Lung (tissue), 11 donors: ENCODE measurements at regions not wholly inside any gene's neighbourhood (a gene's known extent, or its start where the extent isn't known, plus 50 kb on each side); places are given as distances from the start of the nearest gene placed in this dataset.
A peak's percentile ranks its signal among the peaks of the same experiment; 100 is the strongest.

Experiments
- ATAC-seq: fragments of 200-7000 bp; cut with Tn5 transposase; one replicate; pipeline ENCODE4 v1.9.1; 2020; ENCODE audit warnings: moderate number of reproducible peaks; ENCODE audit not compliant: insufficient read depth, low FRiP score
- DNase-seq, 3 donors: peaks; one replicate each; pipeline ENCODE4 v3.0.0-alpha.2; 2013 to 2017
- H3K27ac ChIP-seq, 2 donors: one replicate each; pipeline ENCODE4 v1.5.1; 2013; ENCODE audit warnings: mild to moderate bottlenecking in 2 of 2, moderate library complexity in 2 of 2, control low read depth in 1 of 2, inconsistent platforms in 1 of 2, low read depth in 1 of 2, low read length in 1 of 2
- H3K27me3 ChIP-seq, 3 donors: one replicate each; pipeline ENCODE4 v1.5.1; 2013; ENCODE audit warnings: low read length in 2 of 3; ENCODE audit not compliant: control insufficient read depth in 3 of 3, insufficient read depth in 3 of 3
- H3K36me3 ChIP-seq, 4 donors: one replicate each; pipeline ENCODE4 v1.5.1; 2013; ENCODE audit warnings: low read length in 4 of 4, mild to moderate bottlenecking in 1 of 4, moderate library complexity in 1 of 4; ENCODE audit not compliant: control insufficient read depth in 4 of 4, insufficient read depth in 4 of 4
- H3K4me1 ChIP-seq, 5 donors: one replicate each; pipeline ENCODE4 v1.5.1; 2013; ENCODE audit warnings: low read length in 5 of 5, mild to moderate bottlenecking in 2 of 5, moderate library complexity in 1 of 5; ENCODE audit not compliant: control insufficient read depth in 5 of 5, insufficient read depth in 5 of 5
- H3K4me3 ChIP-seq: one replicate; pipeline ENCODE4 v1.5.1; 2013; ENCODE audit warnings: mild to moderate bottlenecking, control low read depth, moderate library complexity
- H3K9ac ChIP-seq, 2 donors: one replicate each; pipeline ENCODE4 v1.5.1; 2013; ENCODE audit warnings: low read length in 2 of 2, control low read depth in 1 of 2; ENCODE audit not compliant: insufficient read depth in 1 of 2
- H3K9me3 ChIP-seq, 4 donors: one replicate each; pipeline ENCODE4 v1.5.1; 2013; ENCODE audit warnings: low read length in 3 of 4, mild to moderate bottlenecking in 1 of 4, moderate library complexity in 1 of 4; ENCODE audit not compliant: control insufficient read depth in 4 of 4, insufficient read depth in 3 of 4
- CTCF ChIP-seq: IDR thresholded peaks from 2 replicates; pipeline ENCODE4 v1.5.1; 2012; ENCODE audit warnings: mild to moderate bottlenecking; ENCODE audit errors: control extremely low read depth, extremely low read depth
- WGBS, 2 donors: extraction: QIAGEN DNeasy Blood & Tissue Kit; methylation state at CpG; one replicate each; pipeline ENCODE4 v1.1.7; 2013; 5-methylcytosine and 5-hydroxymethylcytosine counted together
- donor health status: control.
- donor health status: control.
- donor health status: Bipolar disorder and iron deficiency.
- donor health status: healthy.
- donor health status: DM: yes; HTN: yes; CAD: no.

DNA sequence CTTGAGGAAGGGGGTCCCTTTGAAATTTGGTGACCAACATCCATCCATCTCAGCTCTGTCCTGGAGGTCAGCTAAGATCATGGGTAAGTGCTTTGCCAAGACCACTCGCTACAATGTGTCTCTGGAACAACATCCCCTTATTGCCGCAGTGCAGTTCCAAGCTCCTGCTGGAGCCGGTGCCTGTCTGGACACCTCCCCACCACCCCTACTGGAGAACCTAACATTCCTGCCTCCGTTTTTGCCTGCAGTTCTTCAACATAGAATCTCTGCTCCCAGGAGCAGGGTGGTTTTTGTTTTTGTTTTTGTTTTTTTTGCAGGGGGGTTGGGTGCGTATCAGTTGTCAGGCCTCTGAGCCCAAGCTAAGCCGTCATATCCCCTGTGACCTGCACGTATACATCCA is 51.2 kb upstream of the FXYD4 start:
- no peak overlapping the region for H3K27ac ChIP-seq
- WGBS, 2 donors: 87 to 91% methylated on average over 7 of the region's 7 CpGs
- no peaks in the 10 kb centered on the region for H3K36me3 ChIP-seq
- no peak overlapping the region for H3K9ac ChIP-seq
- H3K4me3 ChIP-seq: no peak overlapping the region
- peaks cover 0 to 13% (median 2%) of the 10 kb centered on the region in 5 donors for H3K4me1 ChIP-seq
- no peak for DNase-seq
- no peak for TF ChIP-seq CTCF
- no peak for ATAC-seq
- no peaks in the 10 kb centered on the region for H3K9me3 ChIP-seq
- no peaks in the 10 kb centered on the region for H3K27me3 ChIP-seq

DNA sequence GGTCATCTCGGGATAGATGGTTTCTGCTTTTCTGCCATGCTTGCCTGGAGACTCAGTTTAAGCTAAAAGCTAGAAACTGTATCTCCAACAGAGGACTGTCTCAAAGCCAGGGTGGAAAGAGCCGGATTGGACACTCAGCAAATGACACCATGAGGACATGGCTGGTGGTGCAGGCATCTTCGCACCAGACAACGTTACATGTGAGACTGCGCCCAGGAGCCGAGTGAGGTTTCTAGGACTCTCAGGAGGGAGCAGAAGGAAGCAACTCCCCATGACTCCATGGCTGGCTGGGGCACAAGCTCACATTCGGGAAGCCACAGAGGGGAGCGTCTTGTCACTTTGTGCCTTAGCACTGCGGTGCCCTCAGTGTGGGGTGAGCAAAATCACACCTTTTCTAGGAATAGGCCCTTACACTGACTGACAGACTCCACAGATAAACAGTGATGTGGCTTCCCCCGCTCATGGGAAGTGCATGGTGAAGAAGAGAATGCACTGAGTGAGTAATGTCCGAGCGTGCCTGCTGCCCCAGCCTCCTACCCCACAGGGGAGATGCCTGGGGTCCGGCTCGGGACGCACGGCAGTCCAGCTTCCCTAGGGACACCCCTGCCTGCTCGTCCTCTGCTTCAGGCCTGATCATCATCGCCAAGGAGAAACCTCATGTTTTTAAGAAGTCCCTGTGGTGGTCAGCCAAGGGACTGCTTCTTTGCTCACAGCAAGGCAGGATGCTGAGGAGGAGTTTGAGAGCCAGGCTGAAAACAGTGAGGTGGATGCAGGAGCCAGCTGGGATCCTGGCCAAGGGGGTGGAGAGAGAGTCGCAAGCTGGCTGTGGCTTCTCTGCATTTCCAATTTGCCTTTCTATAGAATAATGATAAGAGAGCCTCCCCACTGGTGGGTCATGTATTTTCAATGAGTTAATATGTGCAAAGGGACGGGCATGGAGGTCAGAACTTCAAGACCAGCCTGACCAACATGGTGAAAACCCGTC is 52.2 kb upstream of the FXYD4 start:
- no peaks in the 10 kb centered on the region for H3K9me3 ChIP-seq
- no peak for TF ChIP-seq CTCF
- H3K27ac ChIP-seq: no peak overlapping the region
- peak; percentile 26 to 45 (median 42) for DNase-seq
- H3K9ac ChIP-seq: no peak overlapping the region
- H3K4me1 ChIP-seq: peaks cover 0 to 6% (median 0%) of the 10 kb centered on the region in 5 donors
- H3K27me3 ChIP-seq: no peaks in the 10 kb centered on the region
- no peak overlapping the region for H3K4me3 ChIP-seq
- 76 to 86% methylated on average over 21 of the region's 21 CpGs for WGBS, 2 donors
- no peak for ATAC-seq
- H3K36me3 ChIP-seq: no peaks in the 10 kb centered on the region

DNA sequence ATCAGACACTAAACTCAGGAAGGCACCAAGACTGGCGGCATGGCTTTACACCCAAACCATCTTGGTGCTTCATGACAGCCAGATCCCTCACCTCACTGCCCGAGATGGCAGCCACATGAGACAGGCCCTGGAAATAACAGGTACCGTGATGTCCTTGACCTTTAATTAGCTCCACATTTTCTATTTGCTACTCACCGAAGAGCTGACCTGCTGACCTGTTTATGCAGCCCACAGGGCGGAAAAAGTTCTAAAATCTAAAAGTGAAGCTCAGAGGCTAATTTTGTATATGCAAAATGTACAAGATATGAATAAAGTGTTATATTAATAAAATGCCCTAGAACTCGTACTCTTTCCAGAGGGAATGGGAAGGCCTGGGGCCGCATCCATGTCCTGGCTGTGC is 51.6 kb upstream of the RASGEF1A start:
- H3K9ac ChIP-seq: no peak overlapping the region
- H3K9me3 ChIP-seq: no peaks in the 10 kb centered on the region
- ATAC-seq: no peak
- 86 to 92% methylated on average over 7 of the region's 7 CpGs for WGBS, 2 donors
- H3K27me3 ChIP-seq: no peaks in the 10 kb centered on the region
- peaks cover 0 to 6% (median 0%) of the 10 kb centered on the region in 5 donors for H3K4me1 ChIP-seq
- no peak overlapping the region for H3K27ac ChIP-seq
- H3K36me3 ChIP-seq: no peaks in the 10 kb centered on the region
- no peak for TF ChIP-seq CTCF
- DNase-seq: no peak
- no peak overlapping the region for H3K4me3 ChIP-seq
